Amniotic epithelial cell (primary cell): ENCODE measurements at regions not wholly inside any gene's neighbourhood (a gene's known extent, or its start where the extent isn't known, plus 50 kb on each side); places are given as distances from the start of the nearest gene placed in this dataset.
"Not testable (repeated sequence)": the region's sequence is repeated elsewhere in the genome, so short reads cannot be mapped to it uniquely, and the experiment has no call there.

Experiments
- DNase-seq: peaks from one replicate; pipeline ENCODE4 v3.0.0-alpha.2; 2010; ENCODE audit warnings: low read depth

- DNase-seq, result no peak
These were observed 1246.0 kb upstream of the ACVR2A start for GRCh38 chr2:146598791-146599190.

- no peak for DNase-seq
These were observed 1247.5 kb upstream of the ACVR2A start for GRCh38 chr2:146597291-146597690.

GRCh38 chr2:146591908-146592307, 1252.9 kb upstream of the ACVR2A start:
- no peak for DNase-seq

GRCh38 chr2:146587291-146587713, 1257.5 kb upstream of the ACVR2A start:
- no peak for DNase-seq

GRCh38 chr2:146584316-146584715, 1260.5 kb upstream of the ACVR2A start:
- no peak for DNase-seq

- DNase-seq, result peak; percentile 50
These were observed 1265.5 kb upstream of the ACVR2A start for GRCh38 chr2:146579147-146579930.

DNA sequence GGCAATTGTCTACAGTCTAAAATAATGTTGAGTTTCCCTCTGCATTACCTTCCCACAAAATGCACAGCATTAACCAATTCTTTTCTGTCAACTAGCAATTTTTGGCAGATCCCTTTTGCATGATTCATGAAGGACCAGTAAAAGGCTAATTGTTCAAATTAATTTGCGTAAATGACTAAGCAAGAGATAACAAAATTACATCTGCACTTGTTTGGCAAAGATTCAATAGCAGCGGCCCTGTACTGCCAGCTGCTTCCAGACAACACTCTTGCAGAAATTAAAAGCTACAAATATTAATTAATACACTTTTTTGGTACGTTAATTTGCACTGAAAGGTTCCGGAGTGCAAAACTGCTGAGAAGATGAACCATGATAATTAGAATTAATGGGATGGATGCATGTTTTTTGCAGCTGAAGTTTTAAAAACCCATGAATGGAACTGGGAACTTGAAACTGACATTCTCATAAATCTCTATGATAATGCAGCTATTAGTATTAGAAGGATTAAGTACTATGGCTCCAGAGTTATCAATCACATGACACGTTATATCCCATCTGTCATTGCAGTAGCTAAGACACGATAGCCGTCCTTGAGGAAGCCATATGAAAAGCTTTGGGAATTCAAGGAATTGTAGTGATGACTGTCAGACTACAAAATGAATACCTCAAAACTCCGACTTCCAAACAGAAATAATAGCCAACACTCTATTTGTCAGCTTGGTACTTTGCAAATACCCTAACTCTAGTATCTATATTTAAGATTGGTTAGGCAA, 1268.3 kb upstream of the ACVR2A start:
- DNase-seq, result peak; percentile 58

DNA sequence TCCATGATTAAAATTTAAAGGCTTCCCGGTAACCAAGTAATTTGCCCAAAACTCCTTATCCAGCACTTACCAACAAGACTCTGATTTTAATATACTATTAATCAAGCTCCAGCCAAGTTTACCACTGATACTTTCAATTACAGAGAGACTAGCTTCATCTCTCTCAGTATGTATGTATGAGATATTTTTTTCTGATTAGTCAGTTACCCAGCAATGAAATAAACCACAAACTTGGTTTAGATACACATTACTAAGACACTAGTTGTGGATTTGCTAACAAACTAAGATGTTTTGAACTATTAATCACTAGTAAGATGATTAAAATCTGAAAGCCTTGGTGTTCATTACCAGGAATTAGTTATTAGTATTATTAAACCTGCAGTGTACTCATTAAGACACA, 1272.2 kb upstream of the ACVR2A start:
- peak; percentile 43 for DNase-seq

DNA sequence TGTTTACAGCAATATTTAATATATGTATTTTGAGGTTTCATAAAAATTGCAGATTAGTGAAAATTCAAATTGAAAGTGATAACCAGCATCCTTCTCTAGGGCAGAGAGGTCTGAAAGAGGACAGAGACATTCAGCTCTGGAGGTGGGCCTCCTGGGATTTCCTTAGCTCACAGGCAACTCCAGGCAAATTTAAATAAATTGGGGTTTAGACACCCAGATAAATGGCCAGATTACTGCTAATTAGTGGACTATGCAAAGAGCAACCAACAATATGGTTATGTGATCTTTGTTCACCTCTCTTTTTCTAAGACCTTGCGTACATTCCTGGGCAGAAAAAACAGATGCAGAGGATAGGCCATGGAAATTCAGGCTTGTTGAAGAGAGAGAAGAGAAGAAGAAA, 1282.8 kb upstream of the ACVR2A start:
- no peak for DNase-seq

- DNase-seq, result no peak
These were observed 1297.6 kb upstream of the ACVR2A start for GRCh38 chr2:146547236-146547635.

GRCh38 chr2:146544701-146545100, 1300.1 kb upstream of the ACVR2A start:
- DNase-seq, result peak; percentile 3

- DNase-seq, result no peak
These were observed 1302.9 kb upstream of the ACVR2A start for GRCh38 chr2:146541896-146542295.

DNA sequence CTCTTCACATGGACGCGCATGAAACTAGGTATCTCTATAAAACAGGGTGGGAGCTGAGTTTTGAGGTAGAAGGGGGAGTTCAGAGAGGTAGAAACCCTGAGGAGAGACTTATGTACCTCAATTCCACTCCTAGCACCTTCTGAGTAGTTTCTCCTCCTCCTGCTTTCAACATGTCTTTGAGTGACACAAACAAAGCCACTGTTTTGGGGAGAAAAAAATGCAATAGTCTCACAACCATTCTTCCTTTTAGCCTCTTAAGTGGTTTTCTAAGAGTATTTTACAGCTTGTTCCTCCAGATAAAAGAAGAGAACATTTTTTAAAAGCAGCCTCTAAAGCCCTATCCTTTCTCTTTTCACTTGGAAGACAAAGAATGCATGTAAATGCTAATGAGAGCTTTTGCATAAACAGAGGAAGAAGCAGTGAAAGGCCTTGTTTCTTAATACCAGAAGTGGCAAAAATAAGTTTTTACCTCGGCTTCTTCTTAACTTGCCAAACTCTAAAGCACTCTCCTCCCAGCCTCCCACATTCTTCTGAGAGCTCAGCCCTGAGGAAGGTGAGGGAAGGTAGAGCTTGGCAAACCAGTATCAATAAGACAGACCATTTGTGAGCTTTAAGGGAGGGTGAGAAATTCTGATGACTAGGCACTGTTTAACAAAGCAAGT, 1304.4 kb upstream of the ACVR2A start:
- no peak for DNase-seq

- DNase-seq, result not testable (repeated sequence)
These were observed 1305.1 kb upstream of the ACVR2A start for GRCh38 chr2:146539739-146540138.

GRCh38 chr2:146537477-146537876, 1307.4 kb upstream of the ACVR2A start:
- no peak for DNase-seq

DNA sequence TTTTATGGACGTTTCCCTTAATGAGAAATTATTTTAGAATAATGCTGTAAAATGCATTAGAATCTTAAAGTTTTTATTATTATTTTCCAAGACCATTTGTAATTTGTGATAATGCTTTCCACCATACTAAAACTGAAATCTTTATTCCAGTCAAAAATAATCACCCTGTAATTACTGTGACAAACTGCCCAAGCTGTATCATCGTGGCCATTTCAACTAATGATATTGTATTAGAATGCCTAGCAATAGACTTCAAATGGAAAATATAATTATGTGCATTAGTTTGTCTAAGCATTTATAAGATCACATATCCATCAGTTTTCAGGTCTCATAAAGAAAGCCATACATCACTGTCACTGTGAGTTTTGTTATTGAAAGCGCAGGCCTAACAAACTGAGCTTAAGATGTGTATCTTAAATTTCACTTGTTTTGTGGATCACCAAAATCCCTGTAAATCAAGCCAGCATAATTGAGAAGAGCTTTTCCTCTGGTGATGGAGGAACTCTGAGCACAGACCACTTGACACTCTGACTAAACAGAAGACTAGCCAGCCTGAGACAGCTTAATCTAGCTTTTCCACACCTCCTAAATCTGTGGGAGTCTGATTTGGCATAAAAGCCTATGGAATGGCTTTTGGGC, 1312.2 kb upstream of the ACVR2A start:
- DNase-seq, result no peak

DNA sequence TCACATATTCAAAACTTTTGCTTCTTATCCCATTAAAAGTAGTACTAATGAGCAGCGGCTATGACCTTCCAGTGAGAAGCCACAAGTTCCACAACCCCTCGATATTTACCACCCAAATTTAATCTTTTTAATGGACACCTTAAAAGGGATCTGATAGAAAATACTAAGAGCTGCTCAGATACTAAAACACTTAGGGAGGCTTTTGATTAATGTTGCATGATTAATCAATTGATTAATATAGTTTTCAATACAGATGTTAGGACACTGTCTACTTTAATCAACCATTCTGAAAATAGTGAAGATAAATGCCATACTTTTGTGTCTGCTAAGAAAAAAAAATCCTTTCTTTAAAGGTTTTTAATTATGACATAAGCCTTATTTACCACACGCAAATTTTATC, 1312.8 kb upstream of the ACVR2A start:
- DNase-seq, result no peak

DNA sequence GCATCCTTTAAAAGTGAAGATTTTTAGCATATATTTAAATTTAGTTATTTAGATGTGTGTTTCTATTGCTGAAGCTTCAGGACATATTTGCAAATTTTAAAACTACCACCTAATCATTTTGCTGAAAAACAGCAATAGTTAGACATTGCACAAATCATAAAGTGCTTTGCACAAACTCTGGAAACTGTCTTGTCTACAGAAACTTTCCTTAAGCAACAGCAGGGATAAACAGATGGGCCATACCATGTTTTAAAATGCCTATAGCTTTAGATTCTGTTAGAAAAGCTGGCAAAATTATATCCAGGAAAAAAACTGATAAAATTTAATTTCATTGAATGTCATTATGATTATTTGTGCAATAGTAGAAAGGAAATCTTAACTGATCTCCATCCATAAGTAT, 1313.9 kb upstream of the ACVR2A start:
- no peak for DNase-seq

DNA sequence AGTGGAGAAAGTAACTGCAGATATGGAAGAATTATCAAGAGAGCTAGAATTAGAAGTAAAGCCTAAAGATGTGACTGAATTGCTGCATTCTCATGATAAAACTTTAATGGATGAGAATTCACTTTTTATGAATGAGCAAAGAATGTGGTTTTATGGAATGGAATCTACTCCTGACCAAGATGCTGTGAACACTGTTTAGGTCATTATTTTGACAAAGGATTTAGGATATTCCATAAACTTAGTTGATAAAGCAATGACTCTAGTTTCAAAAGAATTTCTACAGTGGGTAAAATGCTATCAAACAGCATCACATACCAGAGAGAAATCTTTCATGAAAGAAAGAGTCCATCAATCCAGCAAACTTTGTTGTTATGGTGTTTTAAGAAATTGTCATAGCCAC, 1317.7 kb upstream of the ACVR2A start:
- DNase-seq, result peak; percentile 76

DNA sequence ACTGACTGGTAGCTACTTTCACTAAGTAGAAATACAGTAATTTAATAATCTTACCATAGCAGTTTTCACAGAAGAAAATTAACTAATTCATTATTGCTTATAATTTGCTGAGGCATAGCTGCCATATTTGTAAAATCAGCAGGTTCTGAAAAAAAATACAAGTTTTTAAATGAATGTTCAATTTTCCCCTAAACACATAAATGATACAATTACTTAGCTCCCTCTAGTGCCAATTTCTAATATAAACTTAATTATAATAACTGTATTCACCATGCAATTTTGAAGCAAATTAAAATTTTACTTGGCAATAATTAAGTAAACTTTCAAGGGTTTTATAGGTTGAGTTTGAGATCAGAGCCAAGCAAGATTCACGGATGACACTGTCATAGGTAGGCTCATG, 1321.6 kb upstream of the ACVR2A start:
- DNase-seq, result peak; percentile 12

GRCh38 chr2:146506851-146507250, 1338.0 kb upstream of the ACVR2A start:
- DNase-seq, result no peak

DNA sequence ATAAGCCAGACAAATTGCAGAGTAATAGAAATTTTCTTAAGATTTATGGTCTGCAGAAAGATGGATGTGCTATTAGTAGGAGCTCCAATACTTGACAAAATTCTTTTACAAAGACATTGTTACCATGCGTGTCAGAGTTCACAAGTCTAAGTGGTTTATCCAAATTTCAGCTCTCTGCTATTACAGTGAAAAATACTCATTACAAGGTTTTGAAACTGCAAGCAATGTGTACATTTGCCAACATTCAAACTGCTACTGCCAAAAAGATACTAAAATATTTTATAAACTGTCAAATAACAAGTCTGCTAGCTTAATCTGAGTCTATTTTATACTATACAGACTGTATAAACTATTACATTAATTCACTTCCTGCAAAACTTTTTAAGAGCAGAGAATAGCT, 1341.5 kb upstream of the ACVR2A start:
- DNase-seq, result no peak
